PC-9 (cell line): ENCODE measurements at regions not wholly inside any gene's neighbourhood (a gene's known extent, or its start where the extent isn't known, plus 50 kb on each side); places are given as distances from the start of the nearest gene placed in this dataset.

Source experiments
- BruUV-seq: library from RNA; stranded (reverse); fragments of 400-500 nt; replicated peaks from 2 replicates; lab custom pipeline; 2021; lab: Mats Ljungman, UMichigan
- CTCF ChIA-PET: fragments of 300-600 bp; sonication (Branson Sonifier 250); formaldehyde crosslinking; loops from one replicate; lab custom pipeline; 2022; ENCODE audit warnings: antibody characterized with exemption; lab: Charles Lee
- POLR2A ChIA-PET: fragments of 300-600 bp; sonication (Branson Sonifier 250); formaldehyde crosslinking; loops from one replicate; lab custom pipeline; 2022; ENCODE audit warnings: antibody characterized with exemption; ENCODE audit not compliant: unreplicated experiment; lab: Charles Lee
- DNase-seq, 2 experiments: peaks; one replicate each; pipeline versions ENCODE4 v3.0.0 to v3.0.0-alpha.2; 2015 to 2022; ENCODE audit warnings: mixed read lengths in 1 of 2
- H2AFZ ChIP-seq: fragments of 200-600 bp; sonication (generic); 2 replicates; pipeline ENCODE4 v1.8.1; 2017; ENCODE audit warnings: antibody characterized with exemption
- H3F3A ChIP-seq: fragments of 200-600 bp; sonication (generic); 2 replicates; pipeline ENCODE4 v1.8.1; 2017; ENCODE audit warnings: antibody characterized with exemption, mild to moderate bottlenecking, low read depth; ENCODE audit not compliant: insufficient read depth
- H3K27ac ChIP-seq: fragments of 200-600 bp; sonication (generic); 2 replicates; pipeline ENCODE4 v1.6.1; 2016; ENCODE audit warnings: mixed run types
- H3K27me3 ChIP-seq: fragments of 200-600 bp; sonication (generic); 2 replicates; pipeline ENCODE4 v1.6.1; 2016; ENCODE audit warnings: low read depth, mixed run types; ENCODE audit not compliant: insufficient read depth
- H3K36me3 ChIP-seq: fragments of 200-600 bp; sonication (generic); 2 replicates; pipeline ENCODE4 v1.6.1; 2016; ENCODE audit warnings: low read depth, mixed run types
- H3K4me1 ChIP-seq: fragments of 200-600 bp; sonication (generic); replicated peaks from 2 replicates; pipeline ENCODE4 v1.6.1; 2016; ENCODE audit warnings: mixed run types; ENCODE audit not compliant: insufficient read depth
- H3K4me2 ChIP-seq: fragments of 200-600 bp; sonication (generic); 2 replicates; pipeline ENCODE4 v1.6.1; 2017; ENCODE audit warnings: mixed run types
- H3K4me3 ChIP-seq: fragments of 200-600 bp; sonication (generic); 2 replicates; pipeline ENCODE4 v1.6.1; 2016; ENCODE audit warnings: mixed run types
- H3K79me2 ChIP-seq: fragments of 200-600 bp; sonication (generic); 2 replicates; pipeline ENCODE4 v1.6.1; 2017; ENCODE audit warnings: low read depth, mixed run types
- H3K9me2 ChIP-seq: fragments of 200-600 bp; sonication (generic); 2 replicates; pipeline ENCODE4 v1.8.1; 2017; ENCODE audit warnings: mild to moderate bottlenecking; ENCODE audit not compliant: insufficient read depth
- H3K9me3 ChIP-seq: fragments of 200-600 bp; sonication (generic); 2 replicates; pipeline ENCODE4 v1.8.1; 2016; ENCODE audit warnings: low read depth; ENCODE audit not compliant: insufficient read depth
- H4K20me1 ChIP-seq: fragments of 200-600 bp; sonication (generic); 2 replicates; pipeline ENCODE4 v1.8.1; 2017; ENCODE audit not compliant: insufficient read depth
- EZH2 ChIP-seq: fragments of 200-600 bp; sonication (generic); IDR thresholded peaks from 2 replicates; pipeline ENCODE4 v1.8.0; 2017; ENCODE audit warnings: antibody characterized with exemption, low read depth
- intact Hi-C: fragments of 100-400 bp; cut with micrococcal nuclease; formaldehyde crosslinking; loops from one replicate; pipeline ENCODE4 v1.10.0; 2022; ENCODE audit not compliant: unreplicated experiment
- TF ChIP-seq, protein P1 (sequence below): fragments of 200-600 bp; sonication (generic); conservative IDR thresholded peaks from 2 replicates; pipeline ENCODE4 v1.6.1; 2017; ENCODE audit warnings: mixed run types, antibody characterized with exemption, mild to moderate bottlenecking, moderate library complexity

- H3K4me2 ChIP-seq = no peak overlapping the region
- intact Hi-C loops = no loop called here
- no peak overlapping the region for H2AFZ ChIP-seq
Measured at GRCh38 chr10:56604624-56605023, 243.6 kb upstream of the ZWINT start.

GRCh38 chr10:56599201-56599600, 238.1 kb upstream of the ZWINT start:
- no TSS peak for BruUV-seq
- intact Hi-C loops = no loop called here
- CTCF ChIA-PET = no interaction called here

More at GRCh38 chr10:56604624-56605023, 243.6 kb upstream of the ZWINT start:
- Histone ChIP-seq H3K27ac (no peak overlapping the region), H3K79me2 (no peaks in the 10 kb centered on the region), H4K20me1 (no peaks in the 10 kb centered on the region), H3K9me2 (no peaks in the 10 kb centered on the region), H3K27me3 (no peaks in the 10 kb centered on the region), H3F3A (no peaks in the 10 kb centered on the region), H3K4me3 (no peak overlapping the region), H3K36me3 (no peaks in the 10 kb centered on the region), H3K9me3 (no peaks in the 10 kb centered on the region), H3K4me1 (no peaks in the 10 kb centered on the region)
- ChIA-PET POLR2A (no interaction called here), CTCF (no interaction called here)
- no peak for DNase-seq
- no TSS peak for BruUV-seq
- no peak for TF ChIP-seq EZH2
- TF ChIP-seq, protein P1, sequence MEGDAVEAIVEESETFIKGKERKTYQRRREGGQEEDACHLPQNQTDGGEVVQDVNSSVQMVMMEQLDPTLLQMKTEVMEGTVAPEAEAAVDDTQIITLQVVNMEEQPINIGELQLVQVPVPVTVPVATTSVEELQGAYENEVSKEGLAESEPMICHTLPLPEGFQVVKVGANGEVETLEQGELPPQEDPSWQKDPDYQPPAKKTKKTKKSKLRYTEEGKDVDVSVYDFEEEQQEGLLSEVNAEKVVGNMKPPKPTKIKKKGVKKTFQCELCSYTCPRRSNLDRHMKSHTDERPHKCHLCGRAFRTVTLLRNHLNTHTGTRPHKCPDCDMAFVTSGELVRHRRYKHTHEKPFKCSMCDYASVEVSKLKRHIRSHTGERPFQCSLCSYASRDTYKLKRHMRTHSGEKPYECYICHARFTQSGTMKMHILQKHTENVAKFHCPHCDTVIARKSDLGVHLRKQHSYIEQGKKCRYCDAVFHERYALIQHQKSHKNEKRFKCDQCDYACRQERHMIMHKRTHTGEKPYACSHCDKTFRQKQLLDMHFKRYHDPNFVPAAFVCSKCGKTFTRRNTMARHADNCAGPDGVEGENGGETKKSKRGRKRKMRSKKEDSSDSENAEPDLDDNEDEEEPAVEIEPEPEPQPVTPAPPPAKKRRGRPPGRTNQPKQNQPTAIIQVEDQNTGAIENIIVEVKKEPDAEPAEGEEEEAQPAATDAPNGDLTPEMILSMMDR = no peak

GRCh38 chr10:56596257-56596656, 235.2 kb upstream of the ZWINT start:
- Histone ChIP-seq H3K9me2 (no peaks in the 10 kb centered on the region), H3K4me2 (no peak overlapping the region), H3K4me3 (no peak overlapping the region), H3K27me3 (no peaks in the 10 kb centered on the region), H3K36me3 (no peaks in the 10 kb centered on the region), H2AFZ (no peak overlapping the region), H3K79me2 (no peaks in the 10 kb centered on the region), H3F3A (no peaks in the 10 kb centered on the region), H3K4me1 (no peaks in the 10 kb centered on the region), H4K20me1 (no peaks in the 10 kb centered on the region), H3K27ac (no peak overlapping the region), H3K9me3 (no peaks in the 10 kb centered on the region)
- intact Hi-C loops = no loop called here
- ChIA-PET CTCF (no interaction called here), POLR2A (no interaction called here)
- no peak for DNase-seq
- BruUV-seq = no TSS peak
- TF ChIP-seq, protein P1 = no peak
- no peak for TF ChIP-seq EZH2

More at GRCh38 chr10:56599201-56599600, 238.1 kb upstream of the ZWINT start:
- no peaks in the 10 kb centered on the region for H3F3A ChIP-seq
- TF ChIP-seq EZH2 = no peak
- TF ChIP-seq, protein P1 = no peak
- no peaks in the 10 kb centered on the region for H3K9me3 ChIP-seq
- no peak overlapping the region for H3K27ac ChIP-seq
- DNase-seq = no peak
- H3K9me2 ChIP-seq = no peaks in the 10 kb centered on the region
- no peaks in the 10 kb centered on the region for H3K4me1 ChIP-seq
- POLR2A ChIA-PET = no interaction called here
- H3K27me3 ChIP-seq = no peaks in the 10 kb centered on the region
- no peak overlapping the region for H2AFZ ChIP-seq
- no peaks in the 10 kb centered on the region for H4K20me1 ChIP-seq
- no peaks in the 10 kb centered on the region for H3K36me3 ChIP-seq
- no peak overlapping the region for H3K4me2 ChIP-seq
- no peaks in the 10 kb centered on the region for H3K79me2 ChIP-seq
- no peak overlapping the region for H3K4me3 ChIP-seq
